NAMALWA (cell line): ENCODE measurements at regions not wholly inside any gene's neighbourhood (a gene's known extent, or its start where the extent isn't known, plus 50 kb on each side); places are given as distances from the start of the nearest gene placed in this dataset.
"Not testable (repeated sequence)": the region's sequence is repeated elsewhere in the genome, so short reads cannot be mapped to it uniquely, and the experiment has no call there.

Source experiments
- DNase-seq: peaks from one replicate; pipeline ENCODE4 v3.0.0-alpha.2; 2015; ENCODE audit warnings: low spot score

DNA sequence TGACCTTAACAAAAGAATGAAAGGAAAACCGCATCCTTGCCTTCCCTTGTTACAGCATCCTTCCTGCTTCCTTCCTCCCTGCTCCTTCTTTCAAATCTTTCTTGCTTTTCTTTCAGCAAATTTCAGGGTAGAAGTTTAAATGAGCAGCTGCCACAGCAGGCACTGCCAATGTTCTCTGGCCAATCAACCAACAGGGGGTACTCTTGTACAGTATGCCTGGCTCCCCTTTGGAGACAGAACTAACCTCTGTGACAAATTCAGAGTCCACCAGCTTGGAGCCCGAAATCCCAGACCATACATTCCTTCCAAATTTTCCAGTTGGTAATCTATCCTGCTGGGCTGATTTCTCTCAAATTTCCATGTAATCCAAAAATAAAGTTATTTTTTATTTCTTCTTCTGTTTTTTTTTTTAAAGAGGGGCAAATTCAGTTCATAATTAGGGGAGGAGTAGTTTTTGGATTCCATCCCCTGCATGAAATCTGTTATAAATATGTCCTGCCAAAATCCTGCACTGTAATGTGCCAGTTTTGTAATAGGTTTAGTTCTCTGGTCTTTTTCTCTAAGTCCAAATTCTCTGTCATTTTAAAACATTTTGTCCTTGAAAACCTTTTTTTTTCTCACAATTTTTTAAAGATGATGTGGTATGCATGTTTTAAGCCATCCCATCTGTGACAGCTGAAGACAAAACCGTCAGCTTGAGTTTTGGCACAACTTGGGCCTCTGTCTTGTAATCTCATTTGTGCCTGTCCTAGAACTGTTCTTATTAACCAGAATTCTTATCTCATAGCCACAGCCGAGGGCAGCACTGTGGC is 610.0 kb upstream of the LMO3 start:
- DNase-seq: peak; percentile 32

DNA sequence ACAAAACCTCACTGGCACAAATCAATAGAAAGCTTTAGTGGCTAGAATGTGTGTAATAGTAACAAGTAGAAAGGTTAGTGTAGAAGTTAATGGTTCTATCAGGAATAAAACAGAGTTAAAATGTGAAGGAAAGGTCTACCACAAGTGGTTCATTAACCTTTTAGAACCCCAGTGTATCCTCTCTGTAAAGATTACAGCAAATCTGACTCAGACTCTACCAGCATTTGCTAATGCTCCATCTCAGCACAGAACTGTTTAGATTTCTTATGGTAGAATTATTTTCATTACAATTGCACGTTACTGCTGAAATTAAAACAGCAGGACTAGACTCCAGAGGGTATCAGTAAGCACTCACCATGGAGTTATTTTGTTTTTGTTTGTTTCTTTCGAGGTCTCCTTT is 609.0 kb upstream of the LMO3 start:
- no peak for DNase-seq

DNA sequence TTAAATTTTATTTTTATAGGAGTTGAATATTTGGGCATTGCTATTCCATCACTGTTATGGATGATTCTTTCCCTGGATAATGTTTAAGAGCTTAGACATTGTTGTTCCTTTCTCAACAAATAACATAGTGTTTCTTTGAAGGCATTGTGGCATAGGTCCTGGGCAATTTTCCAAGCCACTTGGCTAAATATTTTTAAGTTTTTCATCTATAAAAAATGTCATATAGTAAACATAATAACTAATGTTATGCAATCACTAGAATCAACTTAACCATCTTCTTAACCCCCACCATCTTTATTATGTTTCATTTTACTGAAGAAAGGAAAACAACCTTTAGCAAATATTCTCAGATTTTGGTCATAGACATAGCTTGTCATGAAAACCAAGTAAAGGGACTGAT is 600.6 kb upstream of the LMO3 start:
- no peak for DNase-seq

- no peak for DNase-seq
Observed at GRCh38 chr12:17204289-17205054, 598.5 kb upstream of the LMO3 start.

DNA sequence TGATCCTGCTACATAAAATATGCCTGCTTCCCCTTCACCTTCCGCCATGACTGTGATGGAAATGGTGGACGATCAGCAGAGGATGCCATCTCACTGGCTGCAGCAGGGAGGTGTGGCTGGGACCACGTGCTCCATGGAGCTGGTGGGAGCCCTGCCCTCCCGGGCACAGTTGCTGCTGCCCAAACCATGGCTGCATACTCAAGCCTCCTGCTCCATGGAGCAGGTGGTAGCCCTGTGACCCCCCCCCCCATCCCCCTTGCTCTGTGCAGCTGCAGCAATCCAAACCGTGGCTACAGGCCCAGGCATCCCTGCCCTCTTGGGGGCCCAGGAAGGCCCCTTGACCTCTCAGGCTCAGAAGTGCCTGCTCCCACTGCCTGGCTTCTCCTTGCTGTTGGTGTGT is 597.5 kb upstream of the LMO3 start:
- DNase-seq: no peak

GRCh38 chr12:17197971-17198370 is 592.0 kb upstream of the LMO3 start:
- no peak for DNase-seq

DNA sequence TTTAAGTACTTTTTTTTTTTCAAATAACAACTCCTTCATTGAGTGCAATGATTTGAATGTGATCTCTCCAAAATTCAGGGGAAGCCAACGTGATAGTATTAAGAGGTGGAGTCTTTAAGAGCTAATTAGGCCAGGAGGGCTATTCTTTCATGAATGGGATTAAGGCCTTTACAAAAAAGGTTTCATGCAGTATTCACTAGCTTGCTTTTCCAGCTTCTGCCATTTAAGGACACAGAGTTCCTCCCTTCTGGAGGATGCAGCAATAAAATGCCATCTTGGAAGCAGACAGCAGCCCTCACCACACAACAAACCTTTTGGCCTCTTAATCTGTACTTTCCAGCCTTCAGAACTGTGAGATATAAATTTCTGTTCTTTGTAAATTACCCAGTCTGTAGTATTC is 586.8 kb upstream of the LMO3 start:
- no peak for DNase-seq

DNA sequence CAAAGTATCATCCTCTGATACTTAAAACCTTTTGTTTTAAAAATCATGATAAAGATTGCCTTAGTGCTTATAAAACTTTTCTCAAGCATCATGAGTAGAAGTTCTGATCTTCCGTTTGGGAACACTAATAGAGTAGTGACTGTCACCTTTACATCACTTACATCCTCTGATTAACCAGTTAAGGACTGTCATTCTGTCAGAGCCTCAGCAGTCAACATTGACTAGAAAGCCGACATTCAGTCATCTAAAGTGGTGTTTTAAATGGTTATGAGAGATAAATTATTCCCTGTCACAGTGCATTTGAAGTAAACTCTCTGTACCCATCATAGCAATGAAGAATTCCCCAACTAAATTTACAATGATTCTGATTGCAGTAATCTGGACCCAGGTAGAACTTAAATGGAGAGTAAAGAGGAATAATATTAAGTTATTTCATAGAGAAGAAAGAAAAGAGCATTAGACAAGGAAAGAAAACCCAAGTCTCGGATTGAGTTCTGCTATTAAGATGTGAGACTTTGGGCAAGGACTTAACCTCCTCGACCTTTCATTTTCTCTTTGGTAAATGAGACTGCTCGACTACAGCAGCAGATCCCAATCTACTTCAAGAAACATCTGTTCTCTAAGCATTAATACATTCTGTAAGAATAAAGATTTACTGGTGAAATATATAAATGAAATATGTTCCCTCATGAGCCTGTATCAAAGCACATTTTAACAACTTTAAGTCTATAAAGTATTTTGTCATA is 563.9 kb upstream of the LMO3 start:
- no peak for DNase-seq

DNA sequence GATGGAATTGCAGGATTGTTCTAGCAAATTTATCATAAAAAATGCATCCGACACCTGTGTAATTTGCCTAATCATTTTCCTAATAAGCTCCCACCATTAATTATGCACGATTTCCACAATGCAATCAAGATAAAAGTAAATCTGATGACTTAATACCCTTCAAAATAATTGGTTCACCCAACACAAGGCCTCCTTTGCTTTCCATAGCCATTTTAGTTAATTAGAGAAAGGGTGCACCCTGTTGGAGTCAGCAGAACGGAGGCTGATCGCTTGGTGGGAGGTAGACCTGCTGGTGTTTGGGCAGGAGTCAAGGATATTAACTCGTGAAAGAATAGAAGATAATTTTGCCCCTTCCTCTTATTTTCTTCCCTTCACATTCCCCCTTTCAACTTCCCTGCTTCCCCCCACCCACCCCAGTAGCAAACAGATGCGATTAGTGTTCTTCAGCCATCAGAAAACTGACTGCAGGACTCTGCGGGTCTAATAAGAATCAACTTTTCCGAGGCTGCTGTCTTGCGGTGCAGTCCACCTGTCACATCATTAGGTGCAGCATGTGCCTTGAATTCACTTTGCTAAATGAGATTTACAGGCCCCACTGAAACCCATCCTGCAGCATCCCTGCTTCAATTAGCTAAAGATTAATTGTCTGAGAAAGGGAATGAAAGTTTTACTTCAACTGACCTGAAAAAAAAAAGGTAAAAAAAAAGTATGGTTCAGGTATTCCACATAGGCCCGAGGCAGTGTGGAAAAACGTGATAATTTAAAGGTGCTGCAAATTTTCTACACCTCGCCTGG is 553.7 kb upstream of the LMO3 start:
- no peak for DNase-seq

- DNase-seq: no peak
Observed at GRCh38 chr12:17158201-17158600, 552.2 kb upstream of the LMO3 start.

DNA sequence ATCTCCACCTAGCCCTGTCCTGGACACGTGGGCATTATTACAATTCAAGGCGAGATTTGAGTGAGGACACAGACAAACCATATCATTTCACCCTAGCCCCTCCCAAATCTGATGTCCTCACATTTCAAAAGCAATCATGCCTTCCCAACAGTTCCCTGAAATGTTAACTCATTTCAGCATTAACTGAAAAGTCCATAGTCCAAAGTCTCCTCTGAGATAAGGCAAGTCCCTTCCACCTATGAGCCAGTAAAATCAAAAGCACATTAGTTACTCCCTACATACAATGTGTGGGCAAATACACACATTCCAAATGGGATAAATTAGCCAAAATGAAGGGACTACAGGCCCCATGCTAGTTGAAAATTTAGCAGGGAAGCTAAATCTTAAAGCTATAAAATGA is 546.0 kb upstream of the LMO3 start:
- DNase-seq: no peak

- peak; percentile 5 for DNase-seq
Observed at GRCh38 chr12:17148706-17149105, 542.7 kb upstream of the LMO3 start.

- no peak for DNase-seq
Observed at GRCh38 chr12:17142856-17143255, 536.9 kb upstream of the LMO3 start.

DNA sequence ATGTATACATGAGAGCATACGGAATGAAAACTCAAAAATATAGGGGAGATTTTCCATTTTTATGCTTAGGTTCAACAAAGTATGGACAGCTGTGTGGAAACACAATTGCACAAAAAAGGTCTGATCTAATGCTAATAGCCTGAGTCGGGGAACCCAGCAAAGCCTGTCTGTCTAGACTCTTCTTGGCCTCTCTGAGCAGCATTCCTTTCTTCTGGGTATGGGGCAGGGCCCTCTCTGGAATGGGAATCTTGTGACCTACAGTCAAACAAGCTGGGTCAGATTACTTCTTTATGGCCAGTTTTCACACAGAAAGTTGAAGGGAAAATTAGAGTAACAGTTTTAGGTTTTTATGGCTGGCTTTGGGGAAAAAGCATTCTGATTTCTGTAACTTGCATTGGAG is 534.0 kb upstream of the LMO3 start:
- DNase-seq: no peak

DNA sequence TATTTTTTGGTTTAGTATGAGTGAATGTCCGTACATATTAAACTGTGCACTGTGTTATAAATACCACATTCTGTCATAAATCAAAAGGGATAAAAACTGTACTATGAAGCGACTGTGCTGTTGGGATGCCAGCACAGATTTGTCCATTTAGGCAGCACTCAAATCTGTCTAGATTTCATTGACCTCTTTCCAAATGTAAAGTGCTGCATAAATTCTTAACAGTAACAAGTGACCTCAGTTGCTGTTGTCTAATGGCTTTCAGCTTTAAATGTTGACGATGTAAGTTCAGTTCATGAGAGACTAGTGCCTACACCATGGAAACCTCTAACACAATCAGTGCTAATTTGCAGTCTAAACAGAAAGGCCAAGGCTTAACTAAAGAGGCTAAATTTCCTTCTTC is 531.4 kb upstream of the LMO3 start:
- DNase-seq: no peak

GRCh38 chr12:17134315-17134714 is 528.4 kb upstream of the LMO3 start:
- DNase-seq: no peak

DNA sequence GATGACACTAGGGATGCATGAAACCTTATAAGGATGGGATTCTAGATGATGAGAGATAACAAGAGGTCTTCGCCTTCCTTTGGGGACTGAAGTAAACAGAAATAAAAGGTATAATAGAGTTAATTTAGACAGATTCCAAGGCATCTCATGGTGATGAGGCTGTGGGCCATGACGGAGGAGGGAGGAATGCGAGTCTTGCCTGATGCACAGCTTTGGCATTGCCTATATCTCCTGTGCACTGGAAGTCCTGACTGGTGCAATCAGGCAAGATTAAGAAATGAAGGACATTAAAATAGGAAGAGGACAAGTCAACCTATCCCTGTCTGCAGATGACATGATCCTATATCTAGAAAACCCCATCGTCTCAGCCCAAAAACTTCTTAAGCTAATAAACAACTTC is 526.4 kb upstream of the LMO3 start:
- DNase-seq: no peak

DNA sequence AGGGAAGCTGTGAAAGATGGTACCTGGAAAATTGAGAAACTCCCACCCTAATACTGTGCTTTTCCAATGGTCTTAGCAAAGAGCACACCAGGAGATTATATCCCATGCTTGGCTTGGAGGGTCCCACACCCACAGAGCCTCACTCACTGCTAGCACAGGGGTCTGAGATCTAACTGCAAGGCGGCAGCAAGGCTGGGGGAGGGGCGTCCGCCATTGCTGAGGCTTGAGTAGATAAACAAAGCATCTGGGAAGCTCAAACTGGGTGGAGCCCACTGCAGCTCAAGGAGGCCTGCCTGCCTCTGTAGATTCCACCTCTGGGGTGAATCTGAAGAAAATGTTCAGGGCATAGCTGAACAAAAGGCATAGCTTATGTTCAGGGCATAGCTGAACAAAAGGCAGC is 510.6 kb upstream of the LMO3 start:
- not testable (repeated sequence) for DNase-seq

DNA sequence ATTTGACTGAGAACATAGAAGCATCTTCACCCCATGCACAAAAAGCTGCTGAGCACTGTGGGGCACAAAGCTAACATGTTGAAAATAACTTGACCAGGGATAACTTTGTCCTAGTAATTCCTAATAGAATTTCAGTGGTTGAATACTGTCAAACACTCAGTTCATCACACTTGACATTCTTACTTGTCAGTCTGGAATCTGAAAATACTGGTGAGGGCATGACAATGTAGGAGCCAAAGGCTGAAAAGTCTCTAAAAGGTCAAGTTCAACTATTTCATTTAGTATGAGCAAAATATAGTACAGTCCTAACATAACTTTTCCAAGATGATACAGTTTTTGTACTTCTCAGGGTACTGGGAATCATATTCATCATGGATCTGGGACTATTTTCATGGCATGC is 504.4 kb upstream of the LMO3 start:
- DNase-seq: peak; percentile 11

GRCh38 chr12:17108877-17109541 is 503.0 kb upstream of the LMO3 start:
- peak; percentile 82 for DNase-seq

GRCh38 chr12:17104801-17105200 is 498.8 kb upstream of the LMO3 start:
- DNase-seq: no peak

- DNase-seq: no peak
Observed at GRCh38 chr12:17097674-17098073, 491.7 kb upstream of the LMO3 start.
